C4-2B (cell line): ENCODE measurements at regions not wholly inside any gene's neighbourhood (a gene's known extent, or its start where the extent isn't known, plus 50 kb on each side); places are given as distances from the start of the nearest gene placed in this dataset.

Experiments used
- H3K27ac ChIP-seq: fragments of 450-650 bp; 2 replicates; pipeline ENCODE4 v1.5.1; 2017
- ZFX ChIP-seq: fragments of 450-650 bp; IDR thresholded peaks from 2 replicates; pipeline ENCODE4 v1.6.1; 2017
- TF ChIP-seq, protein P1 (sequence below): fragments of 450-650 bp; conservative IDR thresholded peaks from 2 replicates; pipeline ENCODE4 v1.5.1; 2017; ENCODE audit warnings: mild to moderate bottlenecking

DNA sequence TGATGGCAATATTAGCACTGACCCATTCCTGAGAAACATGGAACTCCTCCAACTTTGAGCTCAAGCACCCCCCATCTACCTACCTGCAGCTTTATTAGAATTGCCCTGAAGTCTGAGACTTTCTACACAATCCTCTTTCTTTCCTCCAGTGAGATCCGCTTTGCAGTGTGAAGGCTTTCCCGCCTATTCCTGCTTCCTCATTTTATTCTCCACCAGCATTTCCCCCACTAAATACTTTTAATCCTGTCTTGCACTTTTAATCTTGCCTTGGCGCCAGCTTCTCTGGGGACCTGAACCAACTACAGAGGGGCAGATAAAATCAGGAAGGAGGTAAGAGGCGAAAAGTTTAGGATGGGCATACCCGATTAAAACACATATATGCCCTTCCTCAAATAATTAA lies 178.1 kb upstream of the PRDM1 start:
- TF ChIP-seq, protein P1, sequence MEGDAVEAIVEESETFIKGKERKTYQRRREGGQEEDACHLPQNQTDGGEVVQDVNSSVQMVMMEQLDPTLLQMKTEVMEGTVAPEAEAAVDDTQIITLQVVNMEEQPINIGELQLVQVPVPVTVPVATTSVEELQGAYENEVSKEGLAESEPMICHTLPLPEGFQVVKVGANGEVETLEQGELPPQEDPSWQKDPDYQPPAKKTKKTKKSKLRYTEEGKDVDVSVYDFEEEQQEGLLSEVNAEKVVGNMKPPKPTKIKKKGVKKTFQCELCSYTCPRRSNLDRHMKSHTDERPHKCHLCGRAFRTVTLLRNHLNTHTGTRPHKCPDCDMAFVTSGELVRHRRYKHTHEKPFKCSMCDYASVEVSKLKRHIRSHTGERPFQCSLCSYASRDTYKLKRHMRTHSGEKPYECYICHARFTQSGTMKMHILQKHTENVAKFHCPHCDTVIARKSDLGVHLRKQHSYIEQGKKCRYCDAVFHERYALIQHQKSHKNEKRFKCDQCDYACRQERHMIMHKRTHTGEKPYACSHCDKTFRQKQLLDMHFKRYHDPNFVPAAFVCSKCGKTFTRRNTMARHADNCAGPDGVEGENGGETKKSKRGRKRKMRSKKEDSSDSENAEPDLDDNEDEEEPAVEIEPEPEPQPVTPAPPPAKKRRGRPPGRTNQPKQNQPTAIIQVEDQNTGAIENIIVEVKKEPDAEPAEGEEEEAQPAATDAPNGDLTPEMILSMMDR = no peak
- no peak for TF ChIP-seq ZFX
- H3K27ac ChIP-seq = no peak overlapping the region

GRCh38 chr6:105907301-105907700 lies 178.8 kb upstream of the PRDM1 start:
- no peak overlapping the region for H3K27ac ChIP-seq
- no peak for TF ChIP-seq ZFX
- TF ChIP-seq, protein P1 = no peak

GRCh38 chr6:105902401-105903031 lies 183.6 kb upstream of the PRDM1 start:
- TF ChIP-seq, protein P1 = no peak
- no peak for TF ChIP-seq ZFX
- H3K27ac ChIP-seq = no peak overlapping the region

DNA sequence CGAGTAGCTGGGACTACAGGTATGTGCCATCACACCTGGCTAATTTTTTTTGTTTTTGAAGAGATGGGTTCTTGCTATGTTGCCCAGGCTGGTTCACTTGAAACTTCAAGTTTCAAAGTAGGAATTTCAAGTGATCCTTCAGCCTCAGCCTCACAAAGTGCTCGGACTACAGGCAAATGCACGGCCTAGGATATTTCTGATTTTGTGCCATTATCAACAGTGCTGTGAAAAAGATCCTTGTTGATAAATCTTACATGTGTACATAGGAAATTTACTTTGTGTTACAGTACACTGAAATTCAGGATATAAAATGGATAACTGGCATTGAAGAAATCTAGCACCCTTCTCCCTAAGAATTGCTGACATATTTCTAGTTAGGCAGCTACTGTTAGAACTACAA lies 184.6 kb upstream of the PRDM1 start:
- no peak overlapping the region for H3K27ac ChIP-seq
- no peak for TF ChIP-seq ZFX
- TF ChIP-seq, protein P1 = no peak

DNA sequence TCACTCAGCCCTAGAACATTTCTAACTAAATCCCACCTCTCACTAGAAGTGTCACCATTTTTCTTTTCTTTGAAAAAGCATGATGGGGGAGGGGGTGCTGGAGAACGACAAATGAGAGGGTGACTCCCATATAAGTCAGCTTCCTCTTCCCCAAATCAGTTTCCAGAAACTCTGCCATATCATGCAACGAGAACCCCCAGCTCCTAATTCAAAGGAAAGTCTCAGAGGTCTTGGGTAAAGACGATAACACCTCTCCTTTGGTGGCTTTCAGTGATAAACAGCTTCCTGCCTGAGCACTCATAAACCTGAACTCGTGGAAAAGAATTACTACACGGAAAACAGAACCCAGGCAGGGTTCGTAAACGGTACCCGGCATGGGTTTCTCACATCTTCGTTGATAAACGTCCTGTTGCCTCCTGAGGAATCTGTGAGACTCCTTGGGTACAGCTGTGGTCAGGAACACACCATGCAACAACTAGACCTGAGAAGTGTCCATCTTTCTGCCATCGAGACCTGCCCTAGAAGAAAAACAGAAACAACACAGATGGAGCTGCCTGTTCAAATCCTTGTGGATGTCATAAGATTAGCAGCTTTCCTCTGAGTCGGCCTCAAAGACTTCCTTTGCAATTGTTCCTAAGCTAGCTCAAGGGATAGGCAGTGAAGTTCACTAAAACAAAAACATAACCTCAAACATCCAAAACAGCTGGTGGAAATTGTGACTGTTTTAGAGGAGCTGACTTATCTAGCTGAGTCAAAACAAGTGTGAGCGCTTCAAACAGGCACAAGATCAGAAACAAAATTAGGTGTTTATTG lies 185.8 kb upstream of the PRDM1 start:
- H3K27ac ChIP-seq = no peak overlapping the region
- TF ChIP-seq ZFX = no peak
- TF ChIP-seq, protein P1 = no peak

DNA sequence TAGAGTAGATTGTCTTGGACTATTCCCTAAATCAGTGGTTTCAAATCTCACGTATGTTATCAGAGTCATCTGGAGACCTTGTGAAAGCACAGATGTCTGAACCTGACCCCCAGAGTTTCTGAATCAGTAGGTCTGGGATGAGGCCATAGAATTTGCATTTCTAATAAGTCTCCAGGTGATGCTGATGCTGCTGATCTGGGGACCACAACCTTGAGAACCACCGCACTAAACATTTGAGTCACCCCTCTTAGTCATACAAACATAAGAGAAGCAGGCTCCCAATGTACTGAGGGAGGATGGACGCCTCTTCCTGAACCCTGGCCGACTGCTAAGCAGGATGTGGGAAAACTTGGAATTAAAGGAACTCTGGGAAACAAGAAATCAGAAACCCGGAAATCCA lies 187.8 kb upstream of the PRDM1 start:
- TF ChIP-seq, protein P1 = no peak
- TF ChIP-seq ZFX = no peak
- no peak overlapping the region for H3K27ac ChIP-seq

- H3K27ac ChIP-seq = no peak overlapping the region
- TF ChIP-seq, protein P1 = no peak
- TF ChIP-seq ZFX = no peak
Measured at GRCh38 chr6:105897131-105897530, 189.0 kb upstream of the PRDM1 start.
